IMR-90 (cell line): ENCODE measurements at regions not wholly inside any gene's neighbourhood (a gene's known extent, or its start where the extent isn't known, plus 50 kb on each side); places are given as distances from the start of the nearest gene placed in this dataset.

Experiments
- BHLHE40 ChIP-seq: fragments of 150-350 bp; IDR thresholded peaks from 2 replicates; pipeline ENCODE4 v1.6.1; 2016; ENCODE audit warnings: mild to moderate bottlenecking, low read depth, low read length
- CEBPB ChIP-seq: IDR thresholded peaks from 2 replicates; pipeline ENCODE4 v1.6.1; 2012; ENCODE audit warnings: low read depth, low read length, improper control_type of control experiment
- CHD1 ChIP-seq: IDR thresholded peaks from 2 replicates; pipeline ENCODE4 v1.6.1; 2012; ENCODE audit warnings: low read depth, low read length, improper control_type of control experiment
- FOS ChIP-seq: fragments of 150-350 bp; IDR thresholded peaks from 2 replicates; pipeline ENCODE4 v1.6.1; 2016; ENCODE audit warnings: low read depth, low read length
- MAFK ChIP-seq: IDR thresholded peaks from 2 replicates; pipeline ENCODE4 v1.6.1; 2012; ENCODE audit warnings: low read depth, low read length, improper control_type of control experiment
- MAZ ChIP-seq: IDR thresholded peaks from 2 replicates; pipeline ENCODE4 v1.6.1; 2012; ENCODE audit warnings: low read depth, mild to moderate bottlenecking, low read length, improper control_type of control experiment, moderate library complexity, borderline replicate concordance
- MXI1 ChIP-seq: IDR thresholded peaks from 2 replicates; pipeline ENCODE4 v1.6.1; 2012; ENCODE audit warnings: low read depth, mild to moderate bottlenecking, low read length, moderate library complexity, borderline replicate concordance
- NFE2L2 ChIP-seq: fragments of 150-350 bp; IDR thresholded peaks from 2 replicates; pipeline ENCODE4 v1.6.1; 2016; ENCODE audit warnings: low read depth, mild to moderate bottlenecking, low read length
- POLR2A ChIP-seq: IDR thresholded peaks from 2 replicates; pipeline ENCODE4 v1.6.1; 2012; ENCODE audit warnings: mild to moderate bottlenecking, low read depth, low read length
- RAD21 ChIP-seq: IDR thresholded peaks from 2 replicates; pipeline ENCODE4 v1.6.1; 2012; ENCODE audit warnings: low read length, improper control_type of control experiment
- RFX5 ChIP-seq: IDR thresholded peaks from 2 replicates; pipeline ENCODE4 v1.8.0; 2012; ENCODE audit warnings: low read depth, mild to moderate bottlenecking, low read length, moderate library complexity
- TF ChIP-seq, protein P1 (sequence below): conservative IDR thresholded peaks from 2 replicates; pipeline ENCODE4 v1.5.1; 2012; ENCODE audit warnings: mild to moderate bottlenecking, low read depth, low read length, improper control_type of control experiment
- TF ChIP-seq, protein P2 (sequence below): fragments of 150-350 bp; IDR thresholded peaks from 2 replicates; pipeline ENCODE4 v1.6.1; 2017; ENCODE audit warnings: mild to moderate bottlenecking, antibody characterized with exemption, low read length, low read depth
- TF ChIP-seq, protein P3 (sequence below): fragments of 150-350 bp; IDR thresholded peaks from 2 replicates; pipeline ENCODE4 v1.6.1; 2016; ENCODE audit warnings: low read depth, mild to moderate bottlenecking, low read length, moderate library complexity, borderline replicate concordance

DNA sequence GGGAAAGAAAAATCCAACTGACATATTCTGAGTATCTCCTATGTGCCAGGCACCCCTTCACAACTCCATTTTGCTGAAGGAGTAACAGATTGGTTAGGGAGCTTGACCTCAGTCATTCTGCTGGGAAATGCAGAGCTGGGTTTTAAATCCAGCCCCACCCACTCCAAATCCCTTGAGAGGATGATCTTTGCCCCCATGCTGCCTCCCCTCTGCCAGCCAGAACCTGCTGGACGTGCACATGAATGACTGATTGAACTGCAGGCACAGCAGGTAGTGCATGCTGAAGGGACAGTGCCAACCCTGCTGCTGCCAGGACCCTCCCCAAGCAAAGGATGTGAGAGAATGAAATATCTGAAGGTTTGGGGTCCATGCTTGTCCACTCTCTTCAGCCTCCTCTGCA, 340.9 kb downstream of the BUD13 start:
- TF ChIP-seq, protein P1, sequence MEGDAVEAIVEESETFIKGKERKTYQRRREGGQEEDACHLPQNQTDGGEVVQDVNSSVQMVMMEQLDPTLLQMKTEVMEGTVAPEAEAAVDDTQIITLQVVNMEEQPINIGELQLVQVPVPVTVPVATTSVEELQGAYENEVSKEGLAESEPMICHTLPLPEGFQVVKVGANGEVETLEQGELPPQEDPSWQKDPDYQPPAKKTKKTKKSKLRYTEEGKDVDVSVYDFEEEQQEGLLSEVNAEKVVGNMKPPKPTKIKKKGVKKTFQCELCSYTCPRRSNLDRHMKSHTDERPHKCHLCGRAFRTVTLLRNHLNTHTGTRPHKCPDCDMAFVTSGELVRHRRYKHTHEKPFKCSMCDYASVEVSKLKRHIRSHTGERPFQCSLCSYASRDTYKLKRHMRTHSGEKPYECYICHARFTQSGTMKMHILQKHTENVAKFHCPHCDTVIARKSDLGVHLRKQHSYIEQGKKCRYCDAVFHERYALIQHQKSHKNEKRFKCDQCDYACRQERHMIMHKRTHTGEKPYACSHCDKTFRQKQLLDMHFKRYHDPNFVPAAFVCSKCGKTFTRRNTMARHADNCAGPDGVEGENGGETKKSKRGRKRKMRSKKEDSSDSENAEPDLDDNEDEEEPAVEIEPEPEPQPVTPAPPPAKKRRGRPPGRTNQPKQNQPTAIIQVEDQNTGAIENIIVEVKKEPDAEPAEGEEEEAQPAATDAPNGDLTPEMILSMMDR = no peak
- no peak for TF ChIP-seq POLR2A
- TF ChIP-seq MXI1 = no peak
- TF ChIP-seq CEBPB = no peak
- no peak for TF ChIP-seq BHLHE40
- TF ChIP-seq, protein P2, sequence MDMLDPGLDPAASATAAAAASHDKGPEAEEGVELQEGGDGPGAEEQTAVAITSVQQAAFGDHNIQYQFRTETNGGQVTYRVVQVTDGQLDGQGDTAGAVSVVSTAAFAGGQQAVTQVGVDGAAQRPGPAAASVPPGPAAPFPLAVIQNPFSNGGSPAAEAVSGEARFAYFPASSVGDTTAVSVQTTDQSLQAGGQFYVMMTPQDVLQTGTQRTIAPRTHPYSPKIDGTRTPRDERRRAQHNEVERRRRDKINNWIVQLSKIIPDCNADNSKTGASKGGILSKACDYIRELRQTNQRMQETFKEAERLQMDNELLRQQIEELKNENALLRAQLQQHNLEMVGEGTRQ = no peak
- TF ChIP-seq FOS = no peak
- no peak for TF ChIP-seq RAD21
- TF ChIP-seq RFX5 = no peak
- TF ChIP-seq, protein P3, sequence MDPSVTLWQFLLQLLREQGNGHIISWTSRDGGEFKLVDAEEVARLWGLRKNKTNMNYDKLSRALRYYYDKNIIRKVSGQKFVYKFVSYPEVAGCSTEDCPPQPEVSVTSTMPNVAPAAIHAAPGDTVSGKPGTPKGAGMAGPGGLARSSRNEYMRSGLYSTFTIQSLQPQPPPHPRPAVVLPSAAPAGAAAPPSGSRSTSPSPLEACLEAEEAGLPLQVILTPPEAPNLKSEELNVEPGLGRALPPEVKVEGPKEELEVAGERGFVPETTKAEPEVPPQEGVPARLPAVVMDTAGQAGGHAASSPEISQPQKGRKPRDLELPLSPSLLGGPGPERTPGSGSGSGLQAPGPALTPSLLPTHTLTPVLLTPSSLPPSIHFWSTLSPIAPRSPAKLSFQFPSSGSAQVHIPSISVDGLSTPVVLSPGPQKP = no peak
- TF ChIP-seq NFE2L2 = no peak
- TF ChIP-seq MAZ = no peak
- TF ChIP-seq CHD1 = no peak
- TF ChIP-seq MAFK = no peak
